ENCODE measurements at regions not wholly inside any gene's neighbourhood (a gene's known extent, or its start where the extent isn't known, plus 50 kb on each side); places are given as distances from the start of the nearest gene placed in this dataset.

- TF ChIP-seq YY1 (IDR thresholded peaks at IDR 0.05; ENCODE audit: insufficient read depth, insufficient read length) (no peak), ZNF274 (IDR thresholded peaks at IDR 0.05; ENCODE audit: low read depth, low read length) (no peak)
Observed at GRCh38 chr7:114759347-114760062, 162.4 kb upstream of the MDFIC start.

All from NT2/D1 (cell line).